HAP-1 (cell line): ENCODE measurements at regions not wholly inside any gene's neighbourhood (a gene's known extent, or its start where the extent isn't known, plus 50 kb on each side); places are given as distances from the start of the nearest gene placed in this dataset.

Experiments
- DNase-seq, 2 experiments: peaks; one replicate each; pipeline ENCODE4 v3.0.0-alpha.2; 2016 to 2020; ENCODE audit warnings: low spot score in 2 of 2
- H3K27me3 ChIP-seq: fragments of 250-450 bp; sonication (Bioruptor Pico); 2 replicates; pipeline ENCODE4 v1.5.1; 2020; ENCODE audit warnings: low read depth, mild to moderate bottlenecking, moderate library complexity
- H3K36me3 ChIP-seq: fragments of 250-450 bp; sonication (Bioruptor Pico); replicated peaks from 2 replicates; pipeline ENCODE4 v1.5.1; 2020; ENCODE audit warnings: mild to moderate bottlenecking
- H3K4me1 ChIP-seq: fragments of 250-450 bp; sonication (Bioruptor Pico); 2 replicates; pipeline ENCODE4 v1.5.1; 2020; ENCODE audit warnings: mild to moderate bottlenecking
- H3K4me3 ChIP-seq: fragments of 250-450 bp; sonication (Bioruptor Pico); 2 replicates; pipeline ENCODE4 v1.5.1; 2020; ENCODE audit warnings: mild to moderate bottlenecking, moderate library complexity
- H3K9me3 ChIP-seq: fragments of 250-450 bp; sonication (Bioruptor Pico); 2 replicates; pipeline ENCODE4 v1.5.1; 2020; ENCODE audit warnings: mild to moderate bottlenecking, moderate library complexity
- in situ Hi-C: fragments of 300-500 bp; cut with MboI; formaldehyde crosslinking; loops from 3 replicates; pipeline ENCODE4 v1.14.3; 2020; ENCODE audit warnings: low sequenced_read_pairs, inconsistent platforms, mixed read lengths

- H3K4me3 ChIP-seq = no peak overlapping the region
- no peak for DNase-seq
- H3K36me3 ChIP-seq = no peaks in the 10 kb centered on the region
- in situ Hi-C loops = no loop called here
- no peaks in the 10 kb centered on the region for H3K9me3 ChIP-seq
- no peaks in the 10 kb centered on the region for H3K27me3 ChIP-seq
- H3K4me1 ChIP-seq = no peaks in the 10 kb centered on the region
These were observed 671.8 kb downstream of the PCDH7 start for GRCh38 chr4:31391976-31392375.

GRCh38 chr4:31392923-31393322, 672.8 kb downstream of the PCDH7 start:
- H3K27me3 ChIP-seq = no peaks in the 10 kb centered on the region
- H3K36me3 ChIP-seq = no peaks in the 10 kb centered on the region
- in situ Hi-C loops = no loop called here
- no peak overlapping the region for H3K4me3 ChIP-seq
- no peaks in the 10 kb centered on the region for H3K4me1 ChIP-seq
- no peak for DNase-seq
- no peaks in the 10 kb centered on the region for H3K9me3 ChIP-seq

GRCh38 chr4:31408121-31408520, 688.0 kb downstream of the PCDH7 start:
- in situ Hi-C loops = no loop called here
- no peaks in the 10 kb centered on the region for H3K4me1 ChIP-seq
- no peak for DNase-seq
- H3K4me3 ChIP-seq = no peak overlapping the region
- H3K36me3 ChIP-seq = no peaks in the 10 kb centered on the region
- H3K9me3 ChIP-seq = no peaks in the 10 kb centered on the region
- no peaks in the 10 kb centered on the region for H3K27me3 ChIP-seq

- Histone ChIP-seq H3K9me3 (no peaks in the 10 kb centered on the region), H3K4me1 (no peaks in the 10 kb centered on the region), H3K36me3 (no peaks in the 10 kb centered on the region), H3K4me3 (no peak overlapping the region), H3K27me3 (no peaks in the 10 kb centered on the region)
- in situ Hi-C loops = no loop called here
- DNase-seq = no peak
These were observed 691.4 kb downstream of the PCDH7 start for GRCh38 chr4:31411565-31411964.

GRCh38 chr4:31415629-31416028, 695.5 kb downstream of the PCDH7 start:
- Histone ChIP-seq H3K4me3 (no peak overlapping the region), H3K27me3 (no peaks in the 10 kb centered on the region), H3K9me3 (no peaks in the 10 kb centered on the region), H3K4me1 (no peaks in the 10 kb centered on the region), H3K36me3 (no peaks in the 10 kb centered on the region)
- DNase-seq = no peak
- in situ Hi-C loops = no loop called here

- Histone ChIP-seq H3K4me3 (no peak overlapping the region), H3K27me3 (no peaks in the 10 kb centered on the region), H3K9me3 (no peaks in the 10 kb centered on the region), H3K4me1 (no peaks in the 10 kb centered on the region), H3K36me3 (no peaks in the 10 kb centered on the region)
- DNase-seq = no peak
- in situ Hi-C loops = no loop called here
These were observed 696.3 kb downstream of the PCDH7 start for GRCh38 chr4:31416498-31416897.

- Histone ChIP-seq H3K4me1 (no peaks in the 10 kb centered on the region), H3K9me3 (no peaks in the 10 kb centered on the region), H3K36me3 (no peaks in the 10 kb centered on the region), H3K27me3 (no peaks in the 10 kb centered on the region), H3K4me3 (no peak overlapping the region)
- in situ Hi-C loops = no loop called here
- no peak for DNase-seq
These were observed 696.9 kb downstream of the PCDH7 start for GRCh38 chr4:31417040-31417439.

GRCh38 chr4:31422006-31422405, 701.8 kb downstream of the PCDH7 start:
- no peaks in the 10 kb centered on the region for H3K4me1 ChIP-seq
- no peak overlapping the region for H3K4me3 ChIP-seq
- H3K36me3 ChIP-seq = no peaks in the 10 kb centered on the region
- in situ Hi-C loops = no loop called here
- no peaks in the 10 kb centered on the region for H3K9me3 ChIP-seq
- DNase-seq = no peak
- H3K27me3 ChIP-seq = no peaks in the 10 kb centered on the region

- in situ Hi-C loops = no loop called here
- no peak overlapping the region for H3K4me3 ChIP-seq
- no peaks in the 10 kb centered on the region for H3K36me3 ChIP-seq
- no peaks in the 10 kb centered on the region for H3K9me3 ChIP-seq
- no peaks in the 10 kb centered on the region for H3K4me1 ChIP-seq
- no peaks in the 10 kb centered on the region for H3K27me3 ChIP-seq
- no peak for DNase-seq
These were observed 707.5 kb downstream of the PCDH7 start for GRCh38 chr4:31427691-31428090.

- Histone ChIP-seq H3K4me3 (no peak overlapping the region), H3K9me3 (no peaks in the 10 kb centered on the region), H3K4me1 (no peaks in the 10 kb centered on the region), H3K36me3 (no peaks in the 10 kb centered on the region), H3K27me3 (no peaks in the 10 kb centered on the region)
- in situ Hi-C loops = no loop called here
- no peak for DNase-seq
These were observed 722.1 kb downstream of the PCDH7 start for GRCh38 chr4:31442236-31442635.

- Histone ChIP-seq H3K27me3 (no peaks in the 10 kb centered on the region), H3K36me3 (no peaks in the 10 kb centered on the region), H3K4me3 (no peak overlapping the region), H3K4me1 (no peaks in the 10 kb centered on the region), H3K9me3 (no peaks in the 10 kb centered on the region)
- no peak for DNase-seq
- in situ Hi-C loops = no loop called here
These were observed 725.4 kb downstream of the PCDH7 start for GRCh38 chr4:31445526-31445925.

- in situ Hi-C loops = no loop called here
These were observed 735.4 kb downstream of the PCDH7 start for GRCh38 chr4:31455612-31456011.

GRCh38 chr4:31458813-31459212, 738.6 kb downstream of the PCDH7 start:
- in situ Hi-C loops = no loop called here
- H3K4me1 ChIP-seq = no peaks in the 10 kb centered on the region
- no peak for DNase-seq
- no peaks in the 10 kb centered on the region for H3K27me3 ChIP-seq
- no peaks in the 10 kb centered on the region for H3K36me3 ChIP-seq
- no peaks in the 10 kb centered on the region for H3K9me3 ChIP-seq
- no peak overlapping the region for H3K4me3 ChIP-seq

More at GRCh38 chr4:31455612-31456011, 735.4 kb downstream of the PCDH7 start:
- Histone ChIP-seq H3K36me3 (no peaks in the 10 kb centered on the region), H3K4me3 (no peak overlapping the region), H3K9me3 (no peaks in the 10 kb centered on the region), H3K4me1 (no peaks in the 10 kb centered on the region), H3K27me3 (no peaks in the 10 kb centered on the region)
- no peak for DNase-seq

GRCh38 chr4:31461421-31461820, 741.3 kb downstream of the PCDH7 start:
- Histone ChIP-seq H3K36me3 (no peaks in the 10 kb centered on the region), H3K4me1 (no peaks in the 10 kb centered on the region), H3K9me3 (no peaks in the 10 kb centered on the region), H3K4me3 (no peak overlapping the region), H3K27me3 (no peaks in the 10 kb centered on the region)
- DNase-seq = no peak
- in situ Hi-C loops = no loop called here

- H3K9me3 ChIP-seq = no peaks in the 10 kb centered on the region
- H3K4me3 ChIP-seq = no peak overlapping the region
- DNase-seq = no peak
- no peaks in the 10 kb centered on the region for H3K27me3 ChIP-seq
- H3K4me1 ChIP-seq = no peaks in the 10 kb centered on the region
- in situ Hi-C loops = no loop called here
- H3K36me3 ChIP-seq = no peaks in the 10 kb centered on the region
These were observed 747.6 kb downstream of the PCDH7 start for GRCh38 chr4:31467781-31468180.
